SK-N-SH treated with all-trans-retinoic acid at 6 μM for 48 hours (cell line): ENCODE measurements at regions not wholly inside any gene's neighbourhood (a gene's known extent, or its start where the extent isn't known, plus 50 kb on each side); places are given as distances from the start of the nearest gene placed in this dataset.

Experiments used
- ARNTL ChIP-seq: fragments of 450-650 bp; formaldehyde crosslinking; IDR thresholded peaks from 2 replicates; pipeline ENCODE4 v1.5.0; 2020; ENCODE audit warnings: low read depth, mild to moderate bottlenecking, moderate library complexity, borderline replicate concordance
- ESRRG ChIP-seq: fragments of 250-450 bp; sonication (Bioruptor Pico); IDR thresholded peaks from 2 replicates; pipeline ENCODE4 v1.6.1; 2021; ENCODE audit warnings: mild to moderate bottlenecking
- ISL1 ChIP-seq: fragments of 250-450 bp; sonication (Bioruptor Pico); IDR thresholded peaks from 2 replicates; pipeline ENCODE4 v2.1.2; 2022; ENCODE audit warnings: mild to moderate bottlenecking, moderate library complexity
- RARB ChIP-seq: fragments of 250-450 bp; sonication (Bioruptor Pico); IDR thresholded peaks from 2 replicates; pipeline ENCODE4 v1.8.0; 2021; ENCODE audit warnings: mild to moderate bottlenecking, moderate library complexity
- ZFP3 ChIP-seq: fragments of 250-450 bp; sonication (Bioruptor Pico); IDR thresholded peaks from 2 replicates; pipeline ENCODE4 v1.5.0; 2020; ENCODE audit warnings: mild to moderate bottlenecking, moderate library complexity
- ZFP30 ChIP-seq: fragments of 450-650 bp; formaldehyde crosslinking; IDR thresholded peaks from 2 replicates; pipeline ENCODE4 v1.5.0; 2022; ENCODE audit warnings: mild to moderate bottlenecking, moderate library complexity
- TF ChIP-seq, protein P1 (sequence below): fragments of 250-450 bp; sonication (Bioruptor Pico); IDR thresholded peaks from 2 replicates; pipeline ENCODE4 v1.8.0; 2020; ENCODE audit warnings: mild to moderate bottlenecking, moderate library complexity, borderline replicate concordance
- TF ChIP-seq, protein P2 (sequence below): fragments of 250-450 bp; sonication (Bioruptor Pico); IDR thresholded peaks from 2 replicates; pipeline ENCODE4 v1.5.0; 2020; ENCODE audit warnings: mild to moderate bottlenecking, moderate library complexity

DNA sequence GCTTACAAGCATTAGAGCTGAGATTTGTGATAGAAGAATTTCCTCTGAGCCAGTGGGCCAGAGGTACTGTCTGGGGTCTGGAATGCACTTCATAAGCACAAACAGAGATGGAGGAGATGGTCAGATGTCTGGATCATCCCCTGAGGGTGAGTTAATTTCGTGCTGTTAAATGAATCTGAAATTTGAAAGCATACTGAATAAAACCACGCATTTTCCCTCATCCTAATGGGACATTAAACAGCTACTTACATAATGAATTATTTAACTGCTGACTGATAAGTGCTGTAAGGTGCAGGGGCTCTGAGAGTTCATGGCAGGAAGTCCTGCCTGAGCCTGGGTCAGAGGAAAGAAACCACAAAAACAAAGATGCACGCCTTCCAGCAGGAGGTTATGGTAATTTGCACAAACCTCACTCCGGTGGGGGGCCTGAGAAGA is 136.3 kb upstream of the XYLT1 start:
- TF ChIP-seq ZFP3 (CRISPR knock-in tag) (no peak), ARNTL (no peak), RARB (CRISPR knock-in tag) (no peak), ISL1 (CRISPR knock-in tag) (no peak), ZFP30 (CRISPR knock-in tag) (no peak), ESRRG (no peak)
- TF ChIP-seq, protein P1, sequence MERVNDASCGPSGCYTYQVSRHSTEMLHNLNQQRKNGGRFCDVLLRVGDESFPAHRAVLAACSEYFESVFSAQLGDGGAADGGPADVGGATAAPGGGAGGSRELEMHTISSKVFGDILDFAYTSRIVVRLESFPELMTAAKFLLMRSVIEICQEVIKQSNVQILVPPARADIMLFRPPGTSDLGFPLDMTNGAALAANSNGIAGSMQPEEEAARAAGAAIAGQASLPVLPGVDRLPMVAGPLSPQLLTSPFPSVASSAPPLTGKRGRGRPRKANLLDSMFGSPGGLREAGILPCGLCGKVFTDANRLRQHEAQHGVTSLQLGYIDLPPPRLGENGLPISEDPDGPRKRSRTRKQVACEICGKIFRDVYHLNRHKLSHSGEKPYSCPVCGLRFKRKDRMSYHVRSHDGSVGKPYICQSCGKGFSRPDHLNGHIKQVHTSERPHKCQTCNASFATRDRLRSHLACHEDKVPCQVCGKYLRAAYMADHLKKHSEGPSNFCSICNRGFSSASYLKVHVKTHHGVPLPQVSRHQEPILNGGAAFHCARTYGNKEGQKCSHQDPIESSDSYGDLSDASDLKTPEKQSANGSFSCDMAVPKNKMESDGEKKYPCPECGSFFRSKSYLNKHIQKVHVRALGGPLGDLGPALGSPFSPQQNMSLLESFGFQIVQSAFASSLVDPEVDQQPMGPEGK (CRISPR knock-in tag), result no peak
- TF ChIP-seq, protein P2, sequence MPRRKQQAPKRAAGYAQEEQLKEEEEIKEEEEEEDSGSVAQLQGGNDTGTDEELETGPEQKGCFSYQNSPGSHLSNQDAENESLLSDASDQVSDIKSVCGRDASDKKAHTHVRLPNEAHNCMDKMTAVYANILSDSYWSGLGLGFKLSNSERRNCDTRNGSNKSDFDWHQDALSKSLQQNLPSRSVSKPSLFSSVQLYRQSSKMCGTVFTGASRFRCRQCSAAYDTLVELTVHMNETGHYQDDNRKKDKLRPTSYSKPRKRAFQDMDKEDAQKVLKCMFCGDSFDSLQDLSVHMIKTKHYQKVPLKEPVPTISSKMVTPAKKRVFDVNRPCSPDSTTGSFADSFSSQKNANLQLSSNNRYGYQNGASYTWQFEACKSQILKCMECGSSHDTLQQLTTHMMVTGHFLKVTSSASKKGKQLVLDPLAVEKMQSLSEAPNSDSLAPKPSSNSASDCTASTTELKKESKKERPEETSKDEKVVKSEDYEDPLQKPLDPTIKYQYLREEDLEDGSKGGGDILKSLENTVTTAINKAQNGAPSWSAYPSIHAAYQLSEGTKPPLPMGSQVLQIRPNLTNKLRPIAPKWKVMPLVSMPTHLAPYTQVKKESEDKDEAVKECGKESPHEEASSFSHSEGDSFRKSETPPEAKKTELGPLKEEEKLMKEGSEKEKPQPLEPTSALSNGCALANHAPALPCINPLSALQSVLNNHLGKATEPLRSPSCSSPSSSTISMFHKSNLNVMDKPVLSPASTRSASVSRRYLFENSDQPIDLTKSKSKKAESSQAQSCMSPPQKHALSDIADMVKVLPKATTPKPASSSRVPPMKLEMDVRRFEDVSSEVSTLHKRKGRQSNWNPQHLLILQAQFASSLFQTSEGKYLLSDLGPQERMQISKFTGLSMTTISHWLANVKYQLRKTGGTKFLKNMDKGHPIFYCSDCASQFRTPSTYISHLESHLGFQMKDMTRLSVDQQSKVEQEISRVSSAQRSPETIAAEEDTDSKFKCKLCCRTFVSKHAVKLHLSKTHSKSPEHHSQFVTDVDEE (CRISPR knock-in tag), result peak; percentile 86
